GM12878 (cell line): ENCODE measurements at regions not wholly inside any gene's neighbourhood (a gene's known extent, or its start where the extent isn't known, plus 50 kb on each side); places are given as distances from the start of the nearest gene placed in this dataset.

ENCODE experiments used
- ATAC-seq: fragments of 200-7000 bp; cut with Tn5 transposase; 3 replicates; pipeline ENCODE4 v1.9.1; 2020; ENCODE audit warnings: mild to moderate bottlenecking, moderate library complexity
- BruUV-seq: library from RNA; stranded (reverse); fragments of 400-500 nt; replicated peaks from 2 replicates; lab custom pipeline; 2021; lab: Mats Ljungman, UMichigan
- CTCF ChIA-PET: fragments of 300-600 bp; sonication (Branson Sonifier 250); formaldehyde crosslinking; extraction: SDS; loops from one replicate; lab custom pipeline; 2021; ENCODE audit warnings: inconsistent platforms; lab: Yijun Ruan, JAX
- POLR2A ChIA-PET: fragments of 350-600 bp; formaldehyde crosslinking; extraction: SDS; loops from one replicate; lab custom pipeline; 2021; ENCODE audit warnings: inconsistent platforms; lab: Charles Lee
- RAD21 ChIA-PET: fragments of 300-600 bp; sonication (Branson Sonifier 250); formaldehyde crosslinking; loops from one replicate; lab custom pipeline; 2023; ENCODE audit warnings: antibody characterized with exemption; ENCODE audit not compliant: unreplicated experiment; lab: Charles Lee
- SMC1A ChIA-PET: fragments of 300-600 bp; sonication (Branson Sonifier 250); formaldehyde crosslinking; loops from one replicate; lab custom pipeline; 2023; ENCODE audit not compliant: unreplicated experiment, uncharacterized antibody; lab: Charles Lee
- DNase-seq: peaks from one replicate; pipeline ENCODE4 v3.0.0-alpha.2; 2011; ENCODE audit warnings: low read depth, low spot score
- FAIRE-seq: peaks from 3 replicates; lab custom pipeline; 2011; peaks lifted over from hg19 to GRCh38; lab: Jason Lieb, UNC
- H2AFZ ChIP-seq: 2 replicates; pipeline ENCODE4 v1.6.0; 2011; ENCODE audit warnings: low read depth, low read length, control low read depth; ENCODE audit not compliant: control insufficient read depth
- H3K27ac ChIP-seq: 2 replicates; pipeline ENCODE4 v1.5.1; 2011; ENCODE audit warnings: control low read depth; ENCODE audit not compliant: control insufficient read depth, insufficient read depth
- H3K27me3 ChIP-seq, 2 experiments: replicated peaks in 1 of 2; 2 replicates each; pipeline versions ENCODE4 v1.6.0 to v1.6.1; 2011; ENCODE audit warnings: low read length in 1 of 2; ENCODE audit not compliant: control insufficient read depth in 2 of 2, insufficient read depth in 2 of 2
- H3K36me3 ChIP-seq, 2 experiments: 2 replicates each; pipeline ENCODE4 v1.5.1; 2011; ENCODE audit warnings: low read length in 1 of 2; ENCODE audit not compliant: control insufficient read depth in 2 of 2, insufficient read depth in 2 of 2
- H3K4me1 ChIP-seq: 2 replicates; pipeline ENCODE4 v1.6.1; 2011; ENCODE audit warnings: mild to moderate bottlenecking, low read length, moderate library complexity, mixed read lengths; ENCODE audit not compliant: control insufficient read depth, insufficient read depth
- H3K4me2 ChIP-seq: 2 replicates; pipeline ENCODE4 v1.6.0; 2011; ENCODE audit warnings: control low read depth; ENCODE audit not compliant: control insufficient read depth, insufficient read depth
- H3K4me3 ChIP-seq: fragments of 200-600 bp; sonication (generic); 2 replicates; pipeline ENCODE4 v1.5.1; 2016
- H3K79me2 ChIP-seq: 2 replicates; pipeline ENCODE4 v1.6.0; 2011; ENCODE audit warnings: low read length; ENCODE audit not compliant: control insufficient read depth, insufficient read depth
- H3K9ac ChIP-seq: 2 replicates; pipeline ENCODE4 v1.8.0; 2011; ENCODE audit warnings: low read length, control low read depth, mixed read lengths; ENCODE audit not compliant: control insufficient read depth, insufficient read depth
- H3K9me3 ChIP-seq: replicated peaks from 3 replicates; pipeline ENCODE4 v1.5.1; 2011; ENCODE audit warnings: mild to moderate bottlenecking, low read length; ENCODE audit not compliant: control insufficient read depth, insufficient read depth
- H4K20me1 ChIP-seq: 2 replicates; pipeline ENCODE4 v1.6.0; 2011; ENCODE audit not compliant: control insufficient read depth, insufficient read depth
- BCL3 ChIP-seq: IDR thresholded peaks from 2 replicates; pipeline ENCODE4 v1.6.1; 2011; ENCODE audit warnings: borderline replicate concordance, low read depth, mild to moderate bottlenecking, moderate library complexity, low read length; ENCODE audit not compliant: insufficient read depth, poor library complexity, severe bottlenecking
- BMI1 ChIP-seq: fragments of 450-650 bp; IDR thresholded peaks from 2 replicates; pipeline ENCODE4 v1.6.1; 2016; ENCODE audit warnings: mild to moderate bottlenecking, moderate library complexity, borderline replicate concordance
- MEF2B ChIP-seq: fragments of 450-650 bp; IDR thresholded peaks from 2 replicates; pipeline ENCODE4 v1.6.1; 2018; ENCODE audit warnings: mild to moderate bottlenecking, moderate library complexity; ENCODE audit not compliant: partially characterized antibody, poor library complexity, severe bottlenecking
- MTA2 ChIP-seq: fragments of 450-650 bp; IDR thresholded peaks from 2 replicates; pipeline ENCODE4 v1.6.1; 2016; ENCODE audit warnings: low read depth, mild to moderate bottlenecking, moderate library complexity
- PBX3 ChIP-seq: IDR thresholded peaks from 2 replicates; pipeline ENCODE4 v1.6.1; 2011; ENCODE audit warnings: mild to moderate bottlenecking, low read depth, low read length, moderate library complexity; ENCODE audit not compliant: insufficient replicate concordance
- RAD51 ChIP-seq: fragments of 450-650 bp; IDR thresholded peaks from 2 replicates; pipeline ENCODE4 v1.6.1; 2016; ENCODE audit warnings: moderate library complexity, mild to moderate bottlenecking, inconsistent platforms
- RELA ChIP-seq: fragments of 450-650 bp; IDR thresholded peaks from 2 replicates; pipeline ENCODE4 v1.8.0; 2014; ENCODE audit warnings: borderline replicate concordance; ENCODE audit not compliant: partially characterized antibody
- SMAD5 ChIP-seq: IDR thresholded peaks from 2 replicates; pipeline ENCODE4 v1.6.1; 2016; ENCODE audit warnings: antibody characterized with exemption, low read depth
- TARDBP ChIP-seq: IDR thresholded peaks from 2 replicates; pipeline ENCODE4 v1.6.1; 2016; ENCODE audit warnings: borderline replicate concordance
- ZBTB40 ChIP-seq: fragments of 450-650 bp; IDR thresholded peaks from 2 replicates; pipeline ENCODE4 v1.6.1; 2016; ENCODE audit warnings: mild to moderate bottlenecking, moderate library complexity, borderline replicate concordance
- ZNF217 ChIP-seq: fragments of 450-650 bp; IDR thresholded peaks from 2 replicates; pipeline ENCODE4 v1.6.1; 2017; ENCODE audit warnings: antibody characterized with exemption, mild to moderate bottlenecking
- WGBS: methylation state at CpG from one replicate; pipeline ENCODE4 v1.1.6; 2016; ENCODE audit warnings: low lambda C conversion rate; ENCODE audit not compliant: insufficient replicate concordance, insufficient coverage; ENCODE audit errors: missing lambda C conversion rate; 5-methylcytosine and 5-hydroxymethylcytosine counted together
- in situ Hi-C: fragments of 300-500 bp; cut with MboI; formaldehyde crosslinking; loops from 9 replicates; pipeline ENCODE4 v1.14.3; 2018; ENCODE audit warnings: mixed read lengths
- intact Hi-C: fragments of 100-400 bp; cut with micrococcal nuclease; formaldehyde crosslinking; loops from one replicate; pipeline ENCODE4 v1.14.2; 2022; ENCODE audit not compliant: unreplicated experiment

- TF ChIP-seq RELA (no peak), PBX3 (no peak), SMAD5 (no peak), RAD51 (no peak), ZNF217 (0 out of 2 replicates have a peak, but pooled peaks have one; percentile 44)
- TF ChIP-seq, all 136 proteins: peak for 15
Observed at GRCh38 chr14:83533734-83534133, 1996.2 kb upstream of the FLRT2 start (continued).

DNA sequence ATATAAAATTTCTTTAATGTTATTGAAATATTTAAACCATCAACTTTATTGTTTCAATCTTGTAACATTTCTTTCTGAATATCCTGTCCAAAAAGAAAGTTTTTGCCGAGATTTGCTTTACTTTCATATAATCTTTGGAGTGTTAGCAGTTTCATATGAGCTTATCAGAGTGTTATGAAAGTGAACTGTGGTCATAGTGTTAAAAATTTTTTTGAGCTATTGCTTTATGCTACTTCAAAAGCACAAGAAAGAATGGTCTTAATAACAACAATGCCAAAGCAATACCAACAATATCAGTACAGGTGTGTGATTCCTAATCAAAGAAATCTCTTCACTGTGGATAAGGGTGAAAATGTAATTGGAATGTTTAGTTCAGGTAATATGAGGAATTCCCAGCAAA is 1994.9 kb upstream of the FLRT2 start:
- Histone ChIP-seq H3K36me3 (no peaks in the 10 kb centered on the region), H3K9ac (no peak overlapping the region), H2AFZ (no peak overlapping the region), H4K20me1 (no peaks in the 10 kb centered on the region), H3K9me3 (no peaks in the 10 kb centered on the region), H3K27ac (no peak overlapping the region), H3K4me1 (no peaks in the 10 kb centered on the region), H3K27me3 (no peaks in the 10 kb centered on the region), H3K4me2 (no peak overlapping the region), H3K4me3 (no peak overlapping the region), H3K79me2 (no peaks in the 10 kb centered on the region)
- RAD21 ChIA-PET: interaction anchor here (1.0 kb wide), 1 partner anchor 25 kb away, joined by 3 read pairs; no protein-coding TSS in a partner anchor
- FAIRE-seq (no peak), DNase-seq (no peak), ATAC-seq (peak; percentile 63)
- CTCF ChIA-PET: no interaction called here
- in situ Hi-C loops: no loop called here
- SMC1A ChIA-PET: interaction anchor here (0.7 to 1.0 kb wide), 3 partner anchors 13 to 234 kb away, joined by 3 read pairs; no protein-coding TSS in a partner anchor
- POLR2A ChIA-PET: no interaction called here
- 4% methylated on average over 1 of the region's 1 CpG for WGBS
- no TSS peak for BruUV-seq
- intact Hi-C loops: no loop called here
- TF ChIP-seq BCL3 (no peak), MTA2 (peak; percentile 55), ZBTB40 (peak; percentile 51; the same call in 1 of the 2 replicates), TARDBP (no peak), MEF2B (no peak), BMI1 (no peak)
